Endodermal cell (in vitro differentiated cells): ENCODE measurements at regions not wholly inside any gene's neighbourhood (a gene's known extent, or its start where the extent isn't known, plus 50 kb on each side); places are given as distances from the start of the nearest gene placed in this dataset.

ENCODE experiments used
- DNase-seq: peaks from one replicate; pipeline ENCODE4 v3.0.0-alpha.2; 2017
- H3K27ac ChIP-seq: 2 replicates; pipeline ENCODE4 v1.5.1; 2013; ENCODE audit warnings: mild to moderate bottlenecking, low read depth, low read length, moderate library complexity
- H3K27me3 ChIP-seq: 2 replicates; pipeline ENCODE4 v1.6.1; 2013; ENCODE audit warnings: mild to moderate bottlenecking, low read length, moderate library complexity; ENCODE audit not compliant: insufficient read depth, control insufficient read depth, poor library complexity, severe bottlenecking
- H3K36me3 ChIP-seq: 2 replicates; pipeline ENCODE4 v1.7.0; 2013; ENCODE audit warnings: mild to moderate bottlenecking, low read length, moderate library complexity; ENCODE audit not compliant: control insufficient read depth, insufficient read depth
- H3K4me1 ChIP-seq: one replicate; pipeline ENCODE4 v1.7.0; 2013; ENCODE audit warnings: low read length; ENCODE audit not compliant: control insufficient read depth, insufficient read depth
- H3K4me3 ChIP-seq: 2 replicates; pipeline ENCODE4 v1.5.1; 2013; ENCODE audit warnings: mild to moderate bottlenecking, low read length, moderate library complexity
- H3K9ac ChIP-seq: 2 replicates; pipeline ENCODE4 v1.6.1; 2013; ENCODE audit warnings: mild to moderate bottlenecking, low read length, moderate library complexity; ENCODE audit not compliant: poor library complexity, severe bottlenecking; ENCODE audit errors: extremely low read depth
- H3K9me3 ChIP-seq: 2 replicates; pipeline ENCODE4 v1.6.1; 2013; ENCODE audit warnings: mild to moderate bottlenecking, low read length, moderate library complexity; ENCODE audit not compliant: control insufficient read depth
- H3K27ac Mint-ChIP-seq: 2 replicates; pipeline ENCODE4 v1.8.0; 2020; ENCODE audit warnings: mixed read lengths
- H3K27me3 Mint-ChIP-seq: 2 replicates; pipeline ENCODE4 v1.8.0; 2021; ENCODE audit warnings: mild to moderate bottlenecking, mixed read lengths; ENCODE audit not compliant: insufficient read depth
- H3K36me3 Mint-ChIP-seq: 2 replicates; pipeline ENCODE4 v1.8.0; 2020; ENCODE audit warnings: low read depth, mixed read lengths
- H3K4me1 Mint-ChIP-seq: 2 replicates; pipeline ENCODE4 v1.8.0; 2020; ENCODE audit warnings: mixed read lengths
- H3K4me3 Mint-ChIP-seq: 2 replicates; pipeline ENCODE4 v1.8.0; 2020; ENCODE audit warnings: mild to moderate bottlenecking, moderate library complexity, mixed read lengths
- H3K9me3 Mint-ChIP-seq: 2 replicates; pipeline ENCODE4 v1.8.0; 2020; ENCODE audit warnings: mild to moderate bottlenecking, mixed read lengths
- CTCF ChIP-seq: fragments of 200-600 bp; sonication (generic); conservative IDR thresholded peaks from 2 replicates; pipeline ENCODE4 v1.5.0; 2021; ENCODE audit warnings: antibody characterized with exemption, mild to moderate bottlenecking
- WGBS, 2 experiments: methylation state at CpG; one replicate each; pipeline versions ENCODE4 v1.1.5 to v1.1.7; 2013; ENCODE audit warnings: missing lambda C conversion rate in 2 of 2, mixed read lengths in 1 of 2; ENCODE audit not compliant: insufficient coverage in 1 of 2, insufficient read length in 1 of 2; 5-methylcytosine and 5-hydroxymethylcytosine counted together

GRCh38 chr15:29471306-29471705 lies 201.7 kb upstream of the NSMCE3 start:
- Histone ChIP-seq H3K36me3 (no peaks in the 10 kb centered on the region), H3K9me3 (no peaks in the 10 kb centered on the region), H3K27ac (no peak overlapping the region), H3K27me3 (no peaks in the 10 kb centered on the region), H3K4me3 (no peak overlapping the region), H3K4me1 (no peaks in the 10 kb centered on the region), H3K9ac (no peak overlapping the region)
- no peaks in the 10 kb centered on the region for H3K36me3 Mint-ChIP-seq
- H3K4me1 Mint-ChIP-seq, result peaks cover 2% of the 10 kb centered on the region
- TF ChIP-seq CTCF, result no peak
- H3K9me3 Mint-ChIP-seq, result no peaks in the 10 kb centered on the region
- 83 to 91% methylated on average over 9 to 13 of the region's 13 CpGs for WGBS, 2 experiments
- H3K27me3 Mint-ChIP-seq, result no peaks in the 10 kb centered on the region
- H3K4me3 Mint-ChIP-seq, result no peak overlapping the region
- H3K27ac Mint-ChIP-seq, result no peak overlapping the region
- DNase-seq, result no peak

DNA sequence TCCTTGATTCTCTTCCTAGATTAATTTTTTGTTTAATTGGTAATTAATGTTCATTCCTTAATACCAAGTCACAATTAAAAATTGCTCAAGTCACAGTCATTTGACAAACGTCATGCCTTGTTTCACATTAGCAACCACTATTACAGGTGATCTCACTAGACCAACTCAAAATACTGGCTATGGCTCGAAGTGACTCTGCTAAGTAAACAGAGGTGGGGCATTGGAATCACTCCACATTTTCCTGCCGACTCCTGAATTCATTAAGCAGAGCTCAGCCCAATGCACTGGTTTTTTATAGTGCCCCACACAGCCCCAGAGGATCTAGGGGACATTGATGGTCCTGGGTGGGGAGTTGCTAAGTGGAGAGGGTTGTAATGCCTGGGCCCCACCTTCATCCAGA lies 201.2 kb upstream of the NSMCE3 start:
- no peak overlapping the region for H3K4me3 Mint-ChIP-seq
- H3K36me3 ChIP-seq, result no peaks in the 10 kb centered on the region
- no peaks in the 10 kb centered on the region for H3K27me3 ChIP-seq
- peaks cover 2% of the 10 kb centered on the region for H3K4me1 Mint-ChIP-seq
- H3K27ac ChIP-seq, result no peak overlapping the region
- no peaks in the 10 kb centered on the region for H3K27me3 Mint-ChIP-seq
- no peak overlapping the region for H3K4me3 ChIP-seq
- TF ChIP-seq CTCF, result no peak
- H3K4me1 ChIP-seq, result no peaks in the 10 kb centered on the region
- H3K9ac ChIP-seq, result no peak overlapping the region
- no peaks in the 10 kb centered on the region for H3K9me3 Mint-ChIP-seq
- H3K36me3 Mint-ChIP-seq, result no peaks in the 10 kb centered on the region
- H3K27ac Mint-ChIP-seq, result no peak overlapping the region
- no peak for DNase-seq
- H3K9me3 ChIP-seq, result no peaks in the 10 kb centered on the region
- WGBS, 2 experiments, result 52 to 77% methylated on average over 2 to 3 of the region's 3 CpGs

- Mint-ChIP-seq H3K4me1 (peaks cover 2% of the 10 kb centered on the region), H3K4me3 (no peak overlapping the region), H3K27me3 (no peaks in the 10 kb centered on the region), H3K36me3 (no peaks in the 10 kb centered on the region), H3K9me3 (no peaks in the 10 kb centered on the region), H3K27ac (no peak overlapping the region)
- H3K9ac ChIP-seq, result no peak overlapping the region
- H3K4me3 ChIP-seq, result no peak overlapping the region
- DNase-seq, result no peak
- H3K36me3 ChIP-seq, result no peaks in the 10 kb centered on the region
- no peaks in the 10 kb centered on the region for H3K4me1 ChIP-seq
- TF ChIP-seq CTCF, result no peak
- no peaks in the 10 kb centered on the region for H3K9me3 ChIP-seq
- H3K27ac ChIP-seq, result no peak overlapping the region
- no peaks in the 10 kb centered on the region for H3K27me3 ChIP-seq
- WGBS, 2 experiments, result 90 to 100% methylated on average over 8 to 14 of the region's 14 CpGs
These were observed 200.7 kb upstream of the NSMCE3 start for GRCh38 chr15:29470311-29470710.
